ENCODE measurements at regions not wholly inside any gene's neighbourhood (a gene's known extent, or its start where the extent isn't known, plus 50 kb on each side); places are given as distances from the start of the nearest gene placed in this dataset.

DNA sequence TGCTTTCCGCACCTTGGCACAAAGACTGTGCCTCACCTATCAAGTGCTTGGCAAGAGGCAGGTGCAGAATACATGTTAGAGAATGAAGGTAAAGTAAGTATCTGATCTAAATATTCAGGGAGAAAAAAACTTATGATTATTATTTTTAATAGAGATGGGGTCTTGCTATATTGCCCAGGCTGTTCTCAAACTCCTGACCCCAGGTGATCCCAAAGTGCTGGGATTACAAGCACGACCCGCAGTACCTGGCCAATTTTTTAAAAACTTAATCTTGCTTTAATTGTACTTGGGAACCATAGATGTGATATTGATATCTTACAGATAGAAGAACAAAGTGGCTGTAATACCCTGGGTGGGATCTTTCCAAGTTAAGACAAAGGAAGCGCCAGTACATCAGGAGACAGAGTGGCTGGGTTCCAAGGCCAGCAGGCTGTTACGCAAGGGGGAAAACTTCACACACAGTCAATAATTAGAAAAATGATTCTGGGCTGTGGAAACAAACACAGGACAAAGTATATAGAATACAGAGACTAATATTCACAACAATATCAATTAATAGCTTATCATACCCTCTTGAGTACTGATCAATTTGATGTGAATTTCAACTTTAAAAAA lies 58.6 kb upstream of the ATP1A1 start (continued):
- TF ChIP-seq, protein P1, sequence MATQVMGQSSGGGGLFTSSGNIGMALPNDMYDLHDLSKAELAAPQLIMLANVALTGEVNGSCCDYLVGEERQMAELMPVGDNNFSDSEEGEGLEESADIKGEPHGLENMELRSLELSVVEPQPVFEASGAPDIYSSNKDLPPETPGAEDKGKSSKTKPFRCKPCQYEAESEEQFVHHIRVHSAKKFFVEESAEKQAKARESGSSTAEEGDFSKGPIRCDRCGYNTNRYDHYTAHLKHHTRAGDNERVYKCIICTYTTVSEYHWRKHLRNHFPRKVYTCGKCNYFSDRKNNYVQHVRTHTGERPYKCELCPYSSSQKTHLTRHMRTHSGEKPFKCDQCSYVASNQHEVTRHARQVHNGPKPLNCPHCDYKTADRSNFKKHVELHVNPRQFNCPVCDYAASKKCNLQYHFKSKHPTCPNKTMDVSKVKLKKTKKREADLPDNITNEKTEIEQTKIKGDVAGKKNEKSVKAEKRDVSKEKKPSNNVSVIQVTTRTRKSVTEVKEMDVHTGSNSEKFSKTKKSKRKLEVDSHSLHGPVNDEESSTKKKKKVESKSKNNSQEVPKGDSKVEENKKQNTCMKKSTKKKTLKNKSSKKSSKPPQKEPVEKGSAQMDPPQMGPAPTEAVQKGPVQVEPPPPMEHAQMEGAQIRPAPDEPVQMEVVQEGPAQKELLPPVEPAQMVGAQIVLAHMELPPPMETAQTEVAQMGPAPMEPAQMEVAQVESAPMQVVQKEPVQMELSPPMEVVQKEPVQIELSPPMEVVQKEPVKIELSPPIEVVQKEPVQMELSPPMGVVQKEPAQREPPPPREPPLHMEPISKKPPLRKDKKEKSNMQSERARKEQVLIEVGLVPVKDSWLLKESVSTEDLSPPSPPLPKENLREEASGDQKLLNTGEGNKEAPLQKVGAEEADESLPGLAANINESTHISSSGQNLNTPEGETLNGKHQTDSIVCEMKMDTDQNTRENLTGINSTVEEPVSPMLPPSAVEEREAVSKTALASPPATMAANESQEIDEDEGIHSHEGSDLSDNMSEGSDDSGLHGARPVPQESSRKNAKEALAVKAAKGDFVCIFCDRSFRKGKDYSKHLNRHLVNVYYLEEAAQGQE (IDR thresholded peaks at IDR 0.05), result no peak
- TF ChIP-seq EHF (CRISPR knock-in tag; IDR thresholded peaks at IDR 0.05), result no peak

DNA sequence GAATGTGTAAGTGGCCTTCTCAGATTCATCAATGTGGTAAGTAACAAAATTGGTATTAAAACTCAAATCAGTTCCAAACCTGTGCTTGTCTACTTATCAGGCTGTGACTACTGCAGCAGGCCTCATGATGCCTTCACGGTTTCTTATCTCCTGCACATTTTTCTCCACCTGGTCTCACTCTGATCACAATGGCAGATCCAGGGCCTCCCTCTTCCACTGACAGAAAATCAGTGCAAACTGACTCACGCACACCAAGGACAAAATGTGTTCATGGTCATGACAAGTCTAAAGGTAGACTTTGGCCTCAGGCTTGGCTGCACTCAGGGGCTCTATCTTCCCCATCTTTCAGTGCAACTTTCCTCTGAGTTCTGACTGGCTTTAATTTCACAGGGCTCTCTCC lies 56.7 kb upstream of the ATP1A1 start:
- no peak for ATAC-seq
- WGBS (ENCODE audit: missing lambda C conversion rate), result 60% methylated on average over 2 of the region's 2 CpGs

DNA sequence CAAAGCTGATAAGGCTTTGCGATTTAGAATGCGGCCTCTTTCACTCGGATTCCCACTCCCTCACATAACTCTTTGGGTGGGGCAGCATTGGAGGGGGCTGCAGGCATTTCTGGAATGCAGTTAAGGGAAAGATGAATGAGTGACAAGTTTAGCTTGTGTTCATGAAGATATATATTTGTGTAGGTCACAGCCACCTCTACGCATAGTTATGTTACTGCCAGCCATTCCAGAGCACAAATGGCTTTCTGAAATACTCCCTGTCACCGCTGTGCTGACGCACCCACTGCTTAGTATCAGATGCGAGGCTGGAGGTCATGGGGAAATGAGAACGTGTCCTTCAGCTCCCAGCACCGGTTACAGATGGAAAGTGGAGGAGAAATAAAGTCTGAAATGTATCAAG lies 54.1 kb upstream of the ATP1A1 start:
- no peak for ATAC-seq

More for the DNA sequence above, 56.7 kb upstream of the ATP1A1 start:
- TF ChIP-seq, protein P1 (IDR thresholded peaks at IDR 0.05), result no peak
- TF ChIP-seq HDAC2 (IDR thresholded peaks at IDR 0.05) (no peak), BCL3 (IDR thresholded peaks at IDR 0.05) (no peak), BHLHE40 (IDR thresholded peaks at IDR 0.05; ENCODE audit: low read depth, low read length) (no peak), RFX5 (IDR thresholded peaks at IDR 0.05) (no peak), SMC3 (IDR thresholded peaks at IDR 0.05) (no peak), KDM5A (IDR thresholded peaks at IDR 0.05) (no peak), ZC3H11A (IDR thresholded peaks at IDR 0.05) (no peak), HOXA7 (CRISPR knock-in tag; IDR thresholded peaks at IDR 0.05) (no peak), NFE2L2 (conservative IDR thresholded peaks at IDR 0.05; ENCODE audit: low read length) (no peak), RCOR1 (IDR thresholded peaks at IDR 0.05; ENCODE audit: low read depth, low read length) (no peak), KDM1A (IDR thresholded peaks at IDR 0.05; ENCODE audit: low read depth) (no peak)
- TF ChIP-seq, protein P2, sequence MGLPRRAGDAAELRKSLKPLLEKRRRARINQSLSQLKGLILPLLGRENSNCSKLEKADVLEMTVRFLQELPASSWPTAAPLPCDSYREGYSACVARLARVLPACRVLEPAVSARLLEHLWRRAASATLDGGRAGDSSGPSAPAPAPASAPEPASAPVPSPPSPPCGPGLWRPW (IDR thresholded peaks at IDR 0.05), result no peak
- no peak overlapping the region for H3K4me2 ChIP-seq
- no peak overlapping the region for H3K4me3 ChIP-seq
- no peaks in the 10 kb centered on the region for H3K9me3 ChIP-seq
- H3K27ac ChIP-seq, result no peak overlapping the region
- POLR2A ChIA-PET, result no interaction called here
- FAIRE-seq (no peak), DNase-seq (ENCODE audit: low read depth in 1 of 2, low spot score in 1 of 2) (no peak)
- no peaks in the 10 kb centered on the region for H3K4me1 ChIP-seq
- CTCF ChIA-PET, result no interaction called here

More for the DNA sequence above, 54.1 kb upstream of the ATP1A1 start:
- ChIA-PET CTCF (interaction anchor here (1.3 kb wide), 1 partner anchor 9 kb away, joined by 3 read pairs; no protein-coding TSS in a partner anchor), POLR2A (no interaction called here)
- H3K4me2 ChIP-seq, result no peak overlapping the region
- no peak overlapping the region for H3K4me3 ChIP-seq
- no peak for FAIRE-seq
- DNase-seq (ENCODE audit: low read depth in 1 of 2, low spot score in 1 of 2), result no peak
- H3K4me1 ChIP-seq, result no peaks in the 10 kb centered on the region
- H3K9me3 ChIP-seq, result no peaks in the 10 kb centered on the region
- no peak overlapping the region for H3K27ac ChIP-seq
- TF ChIP-seq RAD21 (conservative IDR thresholded peaks at IDR 0.05 in 1 of 2, IDR thresholded peaks at IDR 0.05 in 1 of 2), result no peak
- TF ChIP-seq NFE2L2 (conservative IDR thresholded peaks at IDR 0.05; ENCODE audit: low read length), result no peak
- TF ChIP-seq TFCP2L1 (CRISPR knock-in tag; IDR thresholded peaks at IDR 0.05), result no peak
- no peak for TF ChIP-seq MYC (IDR thresholded peaks at IDR 0.05; ENCODE audit: borderline replicate concordance, low read length)
- TF ChIP-seq, protein P3, sequence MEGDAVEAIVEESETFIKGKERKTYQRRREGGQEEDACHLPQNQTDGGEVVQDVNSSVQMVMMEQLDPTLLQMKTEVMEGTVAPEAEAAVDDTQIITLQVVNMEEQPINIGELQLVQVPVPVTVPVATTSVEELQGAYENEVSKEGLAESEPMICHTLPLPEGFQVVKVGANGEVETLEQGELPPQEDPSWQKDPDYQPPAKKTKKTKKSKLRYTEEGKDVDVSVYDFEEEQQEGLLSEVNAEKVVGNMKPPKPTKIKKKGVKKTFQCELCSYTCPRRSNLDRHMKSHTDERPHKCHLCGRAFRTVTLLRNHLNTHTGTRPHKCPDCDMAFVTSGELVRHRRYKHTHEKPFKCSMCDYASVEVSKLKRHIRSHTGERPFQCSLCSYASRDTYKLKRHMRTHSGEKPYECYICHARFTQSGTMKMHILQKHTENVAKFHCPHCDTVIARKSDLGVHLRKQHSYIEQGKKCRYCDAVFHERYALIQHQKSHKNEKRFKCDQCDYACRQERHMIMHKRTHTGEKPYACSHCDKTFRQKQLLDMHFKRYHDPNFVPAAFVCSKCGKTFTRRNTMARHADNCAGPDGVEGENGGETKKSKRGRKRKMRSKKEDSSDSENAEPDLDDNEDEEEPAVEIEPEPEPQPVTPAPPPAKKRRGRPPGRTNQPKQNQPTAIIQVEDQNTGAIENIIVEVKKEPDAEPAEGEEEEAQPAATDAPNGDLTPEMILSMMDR (IDR thresholded peaks at IDR 0.05), result no peak
- no peak for TF ChIP-seq SREBF2 (IDR thresholded peaks at IDR 0.05)
- TF ChIP-seq USF2 (IDR thresholded peaks at IDR 0.05), result no peak
- TF ChIP-seq, protein P2 (IDR thresholded peaks at IDR 0.05), result no peak
- TF ChIP-seq HOXA7 (CRISPR knock-in tag; IDR thresholded peaks at IDR 0.05), result no peak
- WGBS (ENCODE audit: missing lambda C conversion rate), result 63% methylated on average over 9 of the region's 9 CpGs
